Endothelial cell of umbilical vein (primary cell): ENCODE measurements at regions not wholly inside any gene's neighbourhood (a gene's known extent, or its start where the extent isn't known, plus 50 kb on each side); places are given as distances from the start of the nearest gene placed in this dataset.

ENCODE experiments used
- BruUV-seq: library from RNA; stranded (reverse); fragments of 400-500 nt; replicated peaks from 2 replicates; lab custom pipeline; 2021; lab: Mats Ljungman, UMichigan
- CTCF ChIA-PET: fragments of 300-600, 350-600 bp; sonication (Branson Sonifier 250); formaldehyde crosslinking; loops from one replicate; lab custom pipeline; 2021; ENCODE audit warnings: antibody characterized with exemption, inconsistent platforms; lab: Charles Lee
- POLR2A ChIA-PET: fragments of 300-600, 350-600 bp; sonication (Branson Sonifier 250); formaldehyde crosslinking; loops from one replicate; lab custom pipeline; 2021; ENCODE audit warnings: antibody characterized with exemption, inconsistent platforms; lab: Charles Lee
- DNase-seq: peaks from one replicate; pipeline ENCODE4 v3.0.0-alpha.2; 2011; ENCODE audit warnings: low read depth, low spot score
- FAIRE-seq: peaks from 2 replicates; lab custom pipeline; 2011; peaks lifted over from hg19 to GRCh38; lab: Jason Lieb, UNC
- H2AFZ ChIP-seq: 2 replicates; pipeline ENCODE4 v1.6.0; 2012; ENCODE audit warnings: low read depth, low read length, control low read depth, inconsistent platforms
- H3K27ac ChIP-seq: 2 replicates; pipeline ENCODE4 v1.5.1; 2011; ENCODE audit warnings: low read depth, mild to moderate bottlenecking, control low read depth, low read length, moderate library complexity; ENCODE audit not compliant: insufficient read depth
- H3K27me3 ChIP-seq, 2 experiments: 2 replicates each; pipeline versions ENCODE4 v1.6.0 to v1.6.1; 2011; ENCODE audit warnings: low read length in 2 of 2, mixed read lengths in 1 of 2; ENCODE audit not compliant: control insufficient read depth in 2 of 2, insufficient read depth in 2 of 2
- H3K36me3 ChIP-seq, 2 experiments: 2 replicates in 1 of 2; 3 replicates in 1 of 2; pipeline ENCODE4 v1.5.1; 2011; ENCODE audit warnings: low read length in 2 of 2, mild to moderate bottlenecking in 1 of 2, moderate library complexity in 1 of 2; ENCODE audit not compliant: control insufficient read depth in 2 of 2, insufficient read depth in 2 of 2; ENCODE audit errors: extremely low read depth in 1 of 2
- H3K4me1 ChIP-seq: 3 replicates; pipeline ENCODE4 v1.5.1; 2011; ENCODE audit warnings: mild to moderate bottlenecking, low read length; ENCODE audit not compliant: control insufficient read depth, insufficient read depth; ENCODE audit errors: extremely low read depth
- H3K4me2 ChIP-seq: 2 replicates; pipeline ENCODE4 v1.6.1; 2011; ENCODE audit warnings: low read length, control low read depth, mixed read lengths; ENCODE audit not compliant: insufficient read depth
- H3K4me3 ChIP-seq, 3 experiments: fragments of 200-600 bp in 1 of 3; sonication (generic), shearing (Covaris generic) in 1 of 3; replicated peaks in 1 of 3; 2 replicates each; pipeline ENCODE4 v1.5.1; 2011 to 2016; ENCODE audit warnings: control low read depth in 3 of 3, low read length in 3 of 3, mild to moderate bottlenecking in 2 of 3, inconsistent platforms in 1 of 3, low read depth in 1 of 3, moderate library complexity in 1 of 3; ENCODE audit not compliant: insufficient read depth in 1 of 3
- H3K79me2 ChIP-seq: 2 replicates; pipeline ENCODE4 v1.6.0; 2012; ENCODE audit warnings: low read length, inconsistent platforms; ENCODE audit not compliant: control insufficient read depth, insufficient read depth
- H3K9ac ChIP-seq: replicated peaks from 2 replicates; pipeline ENCODE3; 2011; ENCODE audit warnings: low read length, control low read depth; ENCODE audit not compliant: insufficient read depth; ENCODE audit errors: extremely low read depth
- H3K9me1 ChIP-seq: replicated peaks from 3 replicates; pipeline ENCODE4 v1.6.0; 2011; ENCODE audit warnings: mild to moderate bottlenecking, low read length; ENCODE audit not compliant: control insufficient read depth, insufficient read depth; ENCODE audit errors: extremely low read depth
- H3K9me3 ChIP-seq: replicated peaks from 2 replicates; pipeline ENCODE4 v1.5.1; 2012; ENCODE audit warnings: low read length, inconsistent platforms; ENCODE audit not compliant: control insufficient read depth, insufficient read depth
- H4K20me1 ChIP-seq: replicated peaks from 2 replicates; pipeline ENCODE3; 2011; ENCODE audit warnings: mild to moderate bottlenecking, low read length; ENCODE audit not compliant: control insufficient read depth, insufficient read depth; ENCODE audit errors: extremely low read depth
- EZH2 ChIP-seq: IDR thresholded peaks from 2 replicates; pipeline ENCODE4 v1.6.1; 2012; ENCODE audit warnings: borderline replicate concordance, low read depth, mild to moderate bottlenecking, moderate library complexity, low read length, inconsistent platforms; ENCODE audit not compliant: severe bottlenecking
- FOS ChIP-seq: IDR thresholded peaks from 2 replicates; pipeline ENCODE4 v1.6.1; 2011; ENCODE audit warnings: mild to moderate bottlenecking, low read length, moderate library complexity, borderline replicate concordance; ENCODE audit not compliant: insufficient read depth
- GATA2 ChIP-seq: IDR thresholded peaks from 2 replicates; pipeline ENCODE4 v1.7.0; 2011; ENCODE audit warnings: low read depth, mild to moderate bottlenecking, moderate library complexity, mixed read lengths, low read length; ENCODE audit not compliant: insufficient read length, insufficient read depth
- JUN ChIP-seq: IDR thresholded peaks from 2 replicates; pipeline ENCODE4 v1.6.1; 2011; ENCODE audit warnings: borderline replicate concordance, low read depth; ENCODE audit not compliant: insufficient read length, insufficient read depth
- MYC ChIP-seq: IDR thresholded peaks from one replicate; pipeline ENCODE4 v1.6.1; 2011; ENCODE audit warnings: mild to moderate bottlenecking, low read depth, low read length
- POLR2A ChIP-seq: IDR thresholded peaks from 2 replicates; pipeline ENCODE4 v1.6.1; 2012; ENCODE audit warnings: low read depth, mild to moderate bottlenecking, control low read depth, low read length
- POLR2AphosphoS5 ChIP-seq: IDR thresholded peaks from 2 replicates; pipeline ENCODE4 v1.6.1; 2012; ENCODE audit warnings: low read depth, mild to moderate bottlenecking, control low read depth, low read length, moderate library complexity; ENCODE audit not compliant: insufficient read depth
- dilution Hi-C: fragments of 300-500 bp; cut with MboI; formaldehyde crosslinking; loops from one replicate; pipeline ENCODE4 v1.15.0; 2019; ENCODE audit warnings: low sequenced_read_pairs; ENCODE audit not compliant: extremely low pct_ligation_motif_present
- intact Hi-C: fragments of 100-400 bp; cut with micrococcal nuclease; formaldehyde crosslinking; loops from one replicate; pipeline ENCODE4 v1.10.0; 2022
- TF ChIP-seq, protein P1 (sequence below): IDR thresholded peaks from 2 replicates; pipeline ENCODE4 v1.6.1; 2011; ENCODE audit not compliant: insufficient read depth, insufficient read length
- TF ChIP-seq, protein P2 (sequence below), 2 donors: IDR thresholded peaks; 1 replicate in 1 of 2; 2 replicates in 1 of 2; pipeline ENCODE4 v1.5.1; 2011; ENCODE audit warnings: low read length in 2 of 2, mild to moderate bottlenecking in 2 of 2, moderate library complexity in 2 of 2, control low read depth in 1 of 2, inconsistent platforms in 1 of 2, low read depth in 1 of 2; ENCODE audit not compliant: insufficient read depth in 1 of 2; ENCODE audit errors: extremely low read depth in 1 of 2

DNA sequence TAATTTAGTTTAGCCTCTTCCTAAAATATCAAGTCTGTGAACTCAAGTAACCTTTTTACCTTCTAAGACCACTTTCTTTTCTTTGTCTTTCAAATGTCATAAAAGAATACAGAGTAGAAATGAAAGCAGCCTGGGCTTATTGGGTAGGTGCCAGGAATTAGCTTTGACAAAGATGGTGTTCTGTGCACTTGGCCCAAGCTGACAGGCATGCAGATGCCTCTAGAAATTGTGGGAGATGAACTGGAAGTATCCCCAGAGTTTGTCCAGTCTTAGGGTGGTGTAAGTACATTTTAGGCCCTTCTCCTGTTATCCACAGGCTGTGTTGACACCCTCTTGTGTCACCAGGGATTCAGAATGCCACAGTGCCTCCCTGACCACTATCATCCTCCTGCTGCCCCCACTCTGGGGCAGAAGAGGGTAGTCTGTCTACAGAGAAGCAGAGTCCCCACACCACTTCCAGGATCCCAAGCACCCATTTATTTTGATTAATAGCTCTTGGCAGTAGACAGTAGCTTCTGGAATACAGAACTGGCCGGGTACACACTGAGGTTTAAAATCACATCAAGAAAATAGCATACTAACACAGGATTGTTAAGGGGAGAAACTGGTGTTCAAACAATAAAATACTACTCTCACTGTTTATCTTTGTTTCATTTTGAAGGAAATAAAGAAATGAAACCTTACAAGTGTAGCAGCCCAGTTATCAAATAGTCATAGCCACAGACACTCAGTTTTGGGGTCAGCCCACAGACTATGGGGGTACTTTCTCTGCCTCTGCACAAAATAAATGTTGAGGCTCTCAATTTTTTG is 343.2 kb downstream of the KCNRG start:
- ChIA-PET CTCF (interaction anchor here (1.2 kb wide), 1 partner anchor 12 kb away, joined by 3 read pairs; no protein-coding TSS in a partner anchor), POLR2A (no interaction called here)
- peak; percentile 25 for DNase-seq
- Histone ChIP-seq H3K4me3 (no peak overlapping the region), H3K4me1 (no peaks in the 10 kb centered on the region), H4K20me1 (no peaks in the 10 kb centered on the region), H3K36me3 (no peaks in the 10 kb centered on the region), H3K9me1 (no peaks in the 10 kb centered on the region), H3K9ac (no peak overlapping the region), H3K79me2 (no peaks in the 10 kb centered on the region), H3K27me3 (no peaks in the 10 kb centered on the region), H3K4me2 (no peak overlapping the region), H2AFZ (no peak overlapping the region), H3K9me3 (no peaks in the 10 kb centered on the region), H3K27ac (no peak overlapping the region)
- dilution Hi-C loops: no loop called here
- TF ChIP-seq EZH2: no peak
- no peak for TF ChIP-seq JUN
- TF ChIP-seq, protein P1, sequence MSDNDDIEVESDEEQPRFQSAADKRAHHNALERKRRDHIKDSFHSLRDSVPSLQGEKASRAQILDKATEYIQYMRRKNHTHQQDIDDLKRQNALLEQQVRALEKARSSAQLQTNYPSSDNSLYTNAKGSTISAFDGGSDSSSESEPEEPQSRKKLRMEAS: no peak
- no TSS peak for BruUV-seq
- peak; percentile 67 for FAIRE-seq
- intact Hi-C loops: no loop called here

DNA sequence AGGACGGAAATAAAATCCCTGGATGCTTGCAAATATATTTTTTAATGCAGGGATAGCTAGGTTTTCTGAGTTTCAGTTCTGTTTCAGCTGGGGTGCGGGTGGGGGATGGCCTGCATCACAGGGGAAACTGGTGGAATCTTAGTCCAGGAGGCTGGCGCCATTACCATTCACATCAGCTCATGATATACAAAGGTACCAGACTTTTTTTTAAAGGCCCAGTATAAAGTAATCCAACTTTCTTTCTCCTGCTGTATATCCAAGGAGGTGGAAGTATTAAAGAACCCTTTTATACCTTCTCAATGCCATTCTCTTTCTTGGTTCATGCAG is 343.8 kb downstream of the KCNRG start:
- H3K9ac ChIP-seq: no peak overlapping the region
- no peaks in the 10 kb centered on the region for H3K27me3 ChIP-seq
- CTCF ChIA-PET: interaction anchor here (1.2 kb wide), 1 partner anchor 13 kb away, joined by 3 read pairs; no protein-coding TSS in a partner anchor
- H3K27ac ChIP-seq: no peak overlapping the region
- FAIRE-seq (no peak), DNase-seq (no peak)
- no peaks in the 10 kb centered on the region for H3K9me3 ChIP-seq
- no peaks in the 10 kb centered on the region for H3K4me1 ChIP-seq
- dilution Hi-C loops (no loop called here), intact Hi-C loops (no loop called here)
- BruUV-seq: no TSS peak
- no peaks in the 10 kb centered on the region for H3K79me2 ChIP-seq
- H2AFZ ChIP-seq: no peak overlapping the region
- POLR2A ChIA-PET: no interaction called here
- no peaks in the 10 kb centered on the region for H3K36me3 ChIP-seq
- H3K4me2 ChIP-seq: no peak overlapping the region
- H3K4me3 ChIP-seq: no peak overlapping the region
- TF ChIP-seq FOS: no peak
- no peak for TF ChIP-seq POLR2A
- no peak for TF ChIP-seq POLR2AphosphoS5
- no peak for TF ChIP-seq MYC
- no peak for TF ChIP-seq EZH2
- TF ChIP-seq, protein P2, sequence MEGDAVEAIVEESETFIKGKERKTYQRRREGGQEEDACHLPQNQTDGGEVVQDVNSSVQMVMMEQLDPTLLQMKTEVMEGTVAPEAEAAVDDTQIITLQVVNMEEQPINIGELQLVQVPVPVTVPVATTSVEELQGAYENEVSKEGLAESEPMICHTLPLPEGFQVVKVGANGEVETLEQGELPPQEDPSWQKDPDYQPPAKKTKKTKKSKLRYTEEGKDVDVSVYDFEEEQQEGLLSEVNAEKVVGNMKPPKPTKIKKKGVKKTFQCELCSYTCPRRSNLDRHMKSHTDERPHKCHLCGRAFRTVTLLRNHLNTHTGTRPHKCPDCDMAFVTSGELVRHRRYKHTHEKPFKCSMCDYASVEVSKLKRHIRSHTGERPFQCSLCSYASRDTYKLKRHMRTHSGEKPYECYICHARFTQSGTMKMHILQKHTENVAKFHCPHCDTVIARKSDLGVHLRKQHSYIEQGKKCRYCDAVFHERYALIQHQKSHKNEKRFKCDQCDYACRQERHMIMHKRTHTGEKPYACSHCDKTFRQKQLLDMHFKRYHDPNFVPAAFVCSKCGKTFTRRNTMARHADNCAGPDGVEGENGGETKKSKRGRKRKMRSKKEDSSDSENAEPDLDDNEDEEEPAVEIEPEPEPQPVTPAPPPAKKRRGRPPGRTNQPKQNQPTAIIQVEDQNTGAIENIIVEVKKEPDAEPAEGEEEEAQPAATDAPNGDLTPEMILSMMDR (IDR thresholded peaks at IDR 0.05; ENCODE audit: extremely low read depth in 1 of 2, insufficient read depth in 1 of 2, low read depth in 1 of 2, low read length in 2 of 2): no peak
- TF ChIP-seq, protein P1: no peak
- TF ChIP-seq GATA2: no peak
- TF ChIP-seq JUN: no peak
- H4K20me1 ChIP-seq: no peaks in the 10 kb centered on the region
- H3K9me1 ChIP-seq: no peaks in the 10 kb centered on the region
